ENCODE measurements at regions not wholly inside any gene's neighbourhood (a gene's known extent, or its start where the extent isn't known, plus 50 kb on each side); places are given as distances from the start of the nearest gene placed in this dataset.

GRCh38 chr5:56540266-56540665, 275.1 kb upstream of the MAP3K1 start:
- DNase-seq = no peak

GRCh38 chr5:56538580-56538979, 276.8 kb upstream of the MAP3K1 start:
- DNase-seq = no peak

DNA sequence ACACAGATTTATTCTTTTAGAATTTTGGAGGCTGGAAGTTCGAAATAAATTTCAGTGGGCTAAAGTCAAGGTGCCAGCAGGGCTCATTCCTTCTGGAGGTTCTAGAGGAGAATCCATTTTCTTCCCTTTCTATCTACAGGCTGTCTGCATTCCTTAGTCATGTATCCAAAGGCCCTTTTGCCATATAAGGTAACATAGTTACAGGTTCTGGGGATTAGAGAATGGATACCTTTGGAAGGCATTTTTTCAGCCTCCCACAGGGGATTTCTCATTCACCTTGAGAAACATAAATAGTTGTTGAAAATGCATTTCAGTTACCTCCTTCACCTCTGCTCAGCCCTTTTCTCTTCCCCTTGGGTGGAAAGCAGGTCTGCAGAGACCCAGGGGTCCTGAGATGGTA, 280.0 kb upstream of the MAP3K1 start:
- no peak for DNase-seq

DNA sequence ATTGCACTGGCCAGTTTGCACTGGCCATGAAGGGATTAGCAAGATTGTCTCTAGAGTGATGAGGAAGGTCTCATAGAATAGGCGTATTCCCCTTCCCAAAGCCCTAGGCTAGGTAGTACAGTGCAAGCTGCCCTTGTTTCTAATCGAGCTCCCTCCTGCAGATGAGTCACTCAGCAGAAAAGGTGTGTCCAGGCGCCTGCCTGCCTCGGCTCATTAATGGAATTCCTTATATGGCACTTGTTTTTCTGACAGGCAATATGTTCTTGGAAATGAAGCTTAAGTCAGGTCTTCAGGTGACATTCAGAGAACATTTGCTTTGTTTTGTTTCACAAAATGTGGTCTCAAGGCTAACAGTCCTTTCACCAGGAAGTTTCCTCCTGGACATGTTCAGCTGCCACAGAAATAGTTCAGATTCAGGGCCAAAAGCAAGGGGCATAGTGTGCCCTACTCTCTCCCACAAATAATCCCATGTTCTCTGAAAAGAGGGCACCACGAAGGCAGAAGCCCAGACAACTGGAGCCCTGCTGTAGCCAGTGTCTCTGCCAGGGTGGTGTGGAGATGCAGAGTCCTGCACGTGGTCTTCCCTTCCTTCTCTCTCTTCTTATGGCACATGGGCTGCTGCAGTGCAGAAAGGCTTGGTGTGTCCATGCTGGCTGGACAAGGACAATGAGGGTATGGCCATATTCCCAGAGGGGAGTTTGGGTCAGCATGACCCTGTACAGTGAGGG, 281.1 kb upstream of the MAP3K1 start:
- DNase-seq = no peak

GRCh38 chr5:56532466-56532865, 282.9 kb upstream of the MAP3K1 start:
- DNase-seq = no peak

DNA sequence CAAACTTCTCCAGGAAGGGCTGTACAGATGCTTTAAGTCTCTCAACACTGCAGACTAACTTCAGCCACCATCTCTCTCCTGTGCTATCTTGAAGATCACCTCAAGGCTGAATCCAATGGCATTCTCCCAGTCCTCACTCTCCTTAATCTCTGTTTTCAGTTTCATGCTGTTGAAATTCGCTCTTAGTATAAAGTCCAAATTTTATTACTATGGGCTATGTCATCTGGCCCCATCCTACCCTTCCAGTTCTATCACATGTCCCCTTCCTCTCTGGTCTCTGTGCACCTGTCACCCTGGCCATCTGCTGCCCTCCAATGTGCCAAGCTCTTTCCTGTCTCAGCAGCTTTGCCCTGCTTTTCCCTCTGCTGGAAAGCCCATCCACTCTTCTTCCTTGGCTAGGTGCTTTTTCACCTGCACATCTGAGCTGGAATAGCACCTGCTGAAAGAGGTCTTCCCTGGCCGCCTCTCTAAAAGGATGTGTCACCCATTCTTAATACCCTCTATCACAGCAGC, 284.7 kb upstream of the MAP3K1 start:
- no peak for DNase-seq

GRCh38 chr5:56529666-56530430, 285.5 kb upstream of the MAP3K1 start:
- DNase-seq = no peak

GRCh38 chr5:56527174-56527573, 288.2 kb upstream of the MAP3K1 start:
- no peak for DNase-seq

- DNase-seq = no peak
Observed at GRCh38 chr5:56525113-56525512, 290.2 kb upstream of the MAP3K1 start.

- DNase-seq = no peak
Observed at GRCh38 chr5:56523790-56524575, 290.9 kb upstream of the ANKRD55 start.

- DNase-seq = no peak
Observed at GRCh38 chr5:56522960-56523359, 289.8 kb upstream of the ANKRD55 start.

DNA sequence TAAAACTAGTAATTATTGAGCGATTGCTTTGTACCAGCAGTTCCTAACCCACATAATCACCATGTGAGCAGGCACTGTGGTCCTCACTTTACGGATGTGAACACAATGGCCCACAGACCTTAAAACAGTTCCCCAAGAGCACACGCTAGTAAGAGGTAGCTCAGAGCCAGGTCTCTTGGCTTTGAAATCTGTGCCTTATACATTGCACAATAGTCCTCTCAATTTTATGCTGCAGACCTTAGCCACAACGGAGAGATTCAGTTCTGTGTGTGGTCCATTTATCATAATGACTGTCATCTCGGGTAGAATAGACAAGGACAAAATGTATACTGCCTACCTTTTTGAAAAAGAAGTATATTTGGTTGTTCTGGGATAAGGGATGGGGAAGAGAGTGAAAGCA, 289.0 kb upstream of the ANKRD55 start:
- DNase-seq = no peak

DNA sequence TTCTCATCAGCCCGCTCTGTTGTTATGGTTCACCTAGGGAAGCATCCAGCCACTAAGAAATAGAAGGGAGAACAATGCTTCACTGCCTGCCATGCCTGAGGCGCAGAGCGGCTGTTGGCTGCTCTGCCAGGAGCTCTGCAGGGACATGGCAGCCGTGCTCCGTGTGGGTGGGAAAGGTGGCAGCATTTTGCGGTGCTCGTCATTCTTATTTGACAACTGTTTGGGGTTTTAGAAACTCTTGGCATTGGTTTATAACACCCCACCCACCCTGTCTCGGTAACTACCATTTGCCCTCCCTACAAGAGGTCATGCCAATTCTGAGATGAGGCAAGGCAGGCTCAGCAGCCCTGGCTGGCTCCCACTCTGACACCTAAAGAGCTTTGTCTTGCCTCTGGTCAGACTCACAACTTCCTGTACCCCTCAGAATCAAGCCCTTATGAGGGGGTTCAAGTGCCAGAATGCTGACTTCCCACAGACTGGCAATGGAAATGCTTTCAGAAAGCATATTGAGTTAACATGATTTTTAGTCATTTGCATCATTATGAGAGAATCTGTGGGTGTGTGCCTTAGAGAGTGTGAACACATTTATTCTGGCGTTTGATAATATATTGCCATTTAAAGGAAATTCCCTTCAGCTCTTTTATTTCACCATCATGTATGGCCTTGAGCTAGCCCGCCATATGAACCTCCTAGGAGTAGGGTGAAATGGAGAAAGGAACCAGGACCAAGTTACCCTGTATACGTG, 288.0 kb upstream of the ANKRD55 start:
- no peak for DNase-seq

GRCh38 chr5:56518820-56519219, 285.7 kb upstream of the ANKRD55 start:
- DNase-seq = no peak

- DNase-seq = no peak
Observed at GRCh38 chr5:56517011-56517416, 283.9 kb upstream of the ANKRD55 start.

DNA sequence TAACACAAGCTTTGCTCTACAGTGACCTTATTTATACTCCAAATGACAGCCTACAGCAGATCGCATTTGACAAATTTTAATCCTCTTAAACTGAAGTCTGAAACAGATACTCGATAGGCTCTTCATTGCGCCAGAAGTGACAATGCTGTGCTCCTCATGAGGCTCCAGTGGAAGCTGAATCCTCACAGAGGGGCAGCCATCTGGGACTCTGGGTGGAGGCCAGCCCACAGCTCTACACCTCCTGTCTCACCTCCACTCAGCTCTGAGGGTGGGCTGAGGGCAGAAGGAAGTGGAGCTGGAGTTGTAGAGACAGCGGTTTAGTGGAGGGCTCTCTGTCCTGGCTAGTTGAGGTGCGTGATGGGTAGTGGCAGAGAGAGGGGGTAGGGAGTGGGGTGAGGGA, 283.3 kb upstream of the ANKRD55 start:
- no peak for DNase-seq

DNA sequence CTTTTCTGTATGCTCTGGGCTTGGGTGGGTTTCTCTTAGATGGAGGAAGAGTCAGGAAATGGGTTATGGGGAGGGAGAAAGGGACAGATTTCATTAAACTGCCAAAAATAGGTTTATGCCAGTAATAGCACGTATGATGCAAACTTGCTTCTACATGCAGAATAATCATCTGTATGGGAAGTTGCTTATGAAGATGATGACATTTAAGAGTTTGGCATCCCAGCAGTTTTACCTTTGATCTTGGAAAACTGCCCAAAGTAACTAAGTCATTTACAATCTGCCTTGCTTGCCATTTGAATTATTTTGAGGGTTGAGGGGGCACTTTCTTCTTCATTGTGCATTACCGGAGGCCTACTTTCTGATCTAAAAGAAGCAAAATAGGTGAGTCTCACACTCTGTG, 282.9 kb upstream of the ANKRD55 start:
- DNase-seq = no peak

- no peak for DNase-seq
Observed at GRCh38 chr5:56515011-56515410, 281.9 kb upstream of the ANKRD55 start.

DNA sequence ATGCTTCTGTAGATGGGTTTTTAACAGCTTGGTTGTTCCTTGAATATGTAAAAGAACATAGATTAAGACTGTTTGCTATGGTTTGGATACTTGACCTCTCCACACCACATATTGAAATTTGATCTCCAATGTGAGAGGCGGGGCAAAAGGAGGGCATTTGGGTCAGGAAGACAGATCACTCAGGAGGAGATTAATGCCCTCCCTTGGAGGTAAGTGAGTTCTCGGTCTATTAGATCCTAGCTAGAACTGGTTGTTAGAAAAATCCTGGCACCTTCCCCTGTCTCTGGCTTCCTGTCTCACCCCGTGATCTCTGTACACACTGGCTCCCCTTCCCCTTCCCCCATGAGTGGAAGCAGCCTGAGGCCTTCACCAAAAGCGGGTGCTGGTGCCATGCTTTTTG, 281.1 kb upstream of the ANKRD55 start:
- DNase-seq = no peak

DNA sequence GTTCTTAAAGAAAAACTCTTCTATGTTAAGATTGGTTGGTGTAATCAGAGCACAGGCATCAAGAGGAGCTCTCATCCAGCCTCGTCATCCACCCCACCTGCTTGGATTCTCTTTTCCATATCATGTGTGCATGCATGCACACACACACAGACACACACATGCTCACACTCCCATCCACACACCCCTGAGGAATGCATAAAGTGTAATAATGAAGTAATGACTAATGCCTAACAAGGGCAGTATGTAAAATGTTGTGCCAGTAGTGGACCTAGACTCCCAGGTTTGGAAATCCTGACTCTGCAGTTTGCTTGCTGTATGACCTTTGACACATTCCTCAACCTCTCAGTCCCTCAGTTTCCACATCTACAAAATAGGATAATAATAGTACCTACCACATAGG, 280.0 kb upstream of the ANKRD55 start:
- DNase-seq = no peak

- DNase-seq = no peak
Observed at GRCh38 chr5:56512313-56512996, 279.3 kb upstream of the ANKRD55 start.

DNA sequence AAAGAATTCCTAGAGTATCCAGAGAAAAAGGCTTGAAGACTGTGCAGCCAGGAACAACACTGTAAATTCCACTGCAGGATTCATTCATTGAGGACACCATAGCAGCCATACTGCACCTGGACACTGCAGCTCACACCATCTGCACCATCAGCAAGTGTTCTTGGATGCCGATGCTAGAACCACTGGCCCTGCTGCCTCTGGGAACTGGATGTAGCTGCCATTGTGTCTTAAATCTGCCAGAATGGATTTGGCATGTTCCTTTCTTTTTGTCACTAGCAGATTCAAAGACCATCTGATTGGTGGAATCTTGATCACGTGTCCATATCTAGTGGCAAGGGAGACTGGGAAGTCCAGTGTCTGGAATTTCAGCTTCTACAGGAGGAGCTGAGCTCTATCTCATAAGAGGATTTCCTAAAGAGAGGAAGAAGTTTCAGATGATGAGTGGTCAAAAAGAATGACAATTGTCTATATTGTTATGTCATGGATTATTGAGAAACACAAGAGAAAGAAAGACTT, 278.3 kb upstream of the ANKRD55 start:
- no peak for DNase-seq
